PFSK-1 (cell line): ENCODE measurements at regions not wholly inside any gene's neighbourhood (a gene's known extent, or its start where the extent isn't known, plus 50 kb on each side); places are given as distances from the start of the nearest gene placed in this dataset.

Experiments used
- POLR2AphosphoS5 ChIP-seq: IDR thresholded peaks from 2 replicates; pipeline ENCODE4 v1.6.1; 2012; ENCODE audit warnings: low read depth, mild to moderate bottlenecking, control low read depth, low read length, moderate library complexity
- SIN3A ChIP-seq: IDR thresholded peaks from 2 replicates; pipeline ENCODE4 v1.6.1; 2012; ENCODE audit warnings: mild to moderate bottlenecking, low read length, moderate library complexity, borderline replicate concordance; ENCODE audit not compliant: insufficient read depth
- TAF1 ChIP-seq: IDR thresholded peaks from 2 replicates; pipeline ENCODE4 v1.6.1; 2012; ENCODE audit warnings: low read length, control low read depth, borderline replicate concordance; ENCODE audit not compliant: insufficient read depth
- TF ChIP-seq, protein P1 (sequence below), 2 experiments: IDR thresholded peaks; 2 replicates each; pipeline versions ENCODE4 v1.6.1 to v1.8.0; 2011 to 2012; ENCODE audit warnings: low read depth in 2 of 2, low read length in 2 of 2, control low read depth in 1 of 2, inconsistent platforms in 1 of 2, mild to moderate bottlenecking in 1 of 2, moderate library complexity in 1 of 2; ENCODE audit not compliant: insufficient read depth in 1 of 2

- TF ChIP-seq TAF1 = no peak
- TF ChIP-seq, protein P1, sequence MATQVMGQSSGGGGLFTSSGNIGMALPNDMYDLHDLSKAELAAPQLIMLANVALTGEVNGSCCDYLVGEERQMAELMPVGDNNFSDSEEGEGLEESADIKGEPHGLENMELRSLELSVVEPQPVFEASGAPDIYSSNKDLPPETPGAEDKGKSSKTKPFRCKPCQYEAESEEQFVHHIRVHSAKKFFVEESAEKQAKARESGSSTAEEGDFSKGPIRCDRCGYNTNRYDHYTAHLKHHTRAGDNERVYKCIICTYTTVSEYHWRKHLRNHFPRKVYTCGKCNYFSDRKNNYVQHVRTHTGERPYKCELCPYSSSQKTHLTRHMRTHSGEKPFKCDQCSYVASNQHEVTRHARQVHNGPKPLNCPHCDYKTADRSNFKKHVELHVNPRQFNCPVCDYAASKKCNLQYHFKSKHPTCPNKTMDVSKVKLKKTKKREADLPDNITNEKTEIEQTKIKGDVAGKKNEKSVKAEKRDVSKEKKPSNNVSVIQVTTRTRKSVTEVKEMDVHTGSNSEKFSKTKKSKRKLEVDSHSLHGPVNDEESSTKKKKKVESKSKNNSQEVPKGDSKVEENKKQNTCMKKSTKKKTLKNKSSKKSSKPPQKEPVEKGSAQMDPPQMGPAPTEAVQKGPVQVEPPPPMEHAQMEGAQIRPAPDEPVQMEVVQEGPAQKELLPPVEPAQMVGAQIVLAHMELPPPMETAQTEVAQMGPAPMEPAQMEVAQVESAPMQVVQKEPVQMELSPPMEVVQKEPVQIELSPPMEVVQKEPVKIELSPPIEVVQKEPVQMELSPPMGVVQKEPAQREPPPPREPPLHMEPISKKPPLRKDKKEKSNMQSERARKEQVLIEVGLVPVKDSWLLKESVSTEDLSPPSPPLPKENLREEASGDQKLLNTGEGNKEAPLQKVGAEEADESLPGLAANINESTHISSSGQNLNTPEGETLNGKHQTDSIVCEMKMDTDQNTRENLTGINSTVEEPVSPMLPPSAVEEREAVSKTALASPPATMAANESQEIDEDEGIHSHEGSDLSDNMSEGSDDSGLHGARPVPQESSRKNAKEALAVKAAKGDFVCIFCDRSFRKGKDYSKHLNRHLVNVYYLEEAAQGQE (IDR thresholded peaks at IDR 0.05; ENCODE audit: insufficient read depth in 1 of 2, low read depth in 2 of 2, low read length in 2 of 2) = no peak
- no peak for TF ChIP-seq POLR2AphosphoS5
- TF ChIP-seq SIN3A = no peak
Measured at GRCh38 chr2:118607641-118608040, 239.8 kb downstream of the EN1 start.
